HEK293 (cell line): ENCODE measurements at regions not wholly inside any gene's neighbourhood (a gene's known extent, or its start where the extent isn't known, plus 50 kb on each side); places are given as distances from the start of the nearest gene placed in this dataset.

Source experiments
- CTCF ChIA-PET: fragments of 350-600 bp; formaldehyde crosslinking; extraction: SDS; loops from one replicate; lab custom pipeline; 2021; ENCODE audit warnings: antibody characterized with exemption; lab: Yijun Ruan, JAX
- POLR2A ChIA-PET: fragments of 300-600 bp; formaldehyde crosslinking; extraction: SDS; loops from one replicate; lab custom pipeline; 2020; ENCODE audit warnings: antibody characterized with exemption, inconsistent platforms; lab: Yijun Ruan, JAX
- H3K27ac ChIP-seq: fragments of 200-500 bp; sonication (Bioruptor generic); 2 replicates; pipeline ENCODE4 v1.5.1; 2014; ENCODE audit warnings: low read depth, low read length, control low read depth, inconsistent platforms; ENCODE audit errors: extremely low read depth
- H3K36me3 ChIP-seq, 2 experiments: fragments of 200-500 bp in 1 of 2; sonication (Bioruptor generic) in 1 of 2; 1 replicate in 1 of 2; 2 replicates in 1 of 2; pipeline ENCODE4 v1.5.1; 2014 to 2017; ENCODE audit warnings: inconsistent platforms in 2 of 2, low read length in 2 of 2; ENCODE audit not compliant: control insufficient read depth in 2 of 2, insufficient read depth in 1 of 2
- H3K4me1 ChIP-seq: fragments of 200-500 bp; sonication (Bioruptor generic); 2 replicates; pipeline ENCODE4 v1.5.1; 2014; ENCODE audit warnings: mild to moderate bottlenecking, low read length, inconsistent platforms; ENCODE audit not compliant: control insufficient read depth, insufficient read depth
- H3K4me3 ChIP-seq: 2 replicates; pipeline ENCODE4 v1.5.1; 2011; ENCODE audit warnings: low read depth, mild to moderate bottlenecking, control low read depth, low read length, moderate library complexity
- H3K9me3 ChIP-seq: fragments of 200-500 bp; sonication (Bioruptor generic); 2 replicates; pipeline ENCODE4 v1.5.1; 2014; ENCODE audit warnings: low read depth, low read length, inconsistent platforms; ENCODE audit not compliant: control insufficient read depth, insufficient read depth
- EGR2 ChIP-seq: fragments of 450-650 bp; formaldehyde crosslinking; IDR thresholded peaks from 2 replicates; pipeline ENCODE4 v1.5.1; 2016; ENCODE audit warnings: low read depth, missing biosample characterization, missing genetic modification characterization
- ELK4 ChIP-seq: IDR thresholded peaks from 2 replicates; pipeline ENCODE4 v1.6.1; 2011; ENCODE audit warnings: mild to moderate bottlenecking, low read depth, low read length, borderline replicate concordance
- GFI1B ChIP-seq: fragments of 450-650 bp; formaldehyde crosslinking; IDR thresholded peaks from 2 replicates; pipeline ENCODE4 v1.5.1; 2016; ENCODE audit warnings: missing biosample characterization, missing genetic modification characterization
- GLIS2 ChIP-seq: fragments of 450-650 bp; formaldehyde crosslinking; IDR thresholded peaks from 2 replicates; pipeline ENCODE4 v1.5.1; 2016; ENCODE audit warnings: missing biosample characterization, missing genetic modification characterization
- HIC1 ChIP-seq: fragments of 450-650 bp; formaldehyde crosslinking; IDR thresholded peaks from 2 replicates; pipeline ENCODE4 v1.5.1; 2016; ENCODE audit warnings: missing biosample characterization, missing genetic modification characterization
- KLF8 ChIP-seq: fragments of 450-650 bp; formaldehyde crosslinking; IDR thresholded peaks from 2 replicates; pipeline ENCODE4 v1.5.1; 2016; ENCODE audit warnings: missing biosample characterization, missing genetic modification characterization
- ZBTB20 ChIP-seq: fragments of 450-650 bp; formaldehyde crosslinking; IDR thresholded peaks from 2 replicates; pipeline ENCODE4 v1.5.1; 2016; ENCODE audit warnings: missing biosample characterization, missing genetic modification characterization
- ZBTB49 ChIP-seq: fragments of 450-650 bp; formaldehyde crosslinking; IDR thresholded peaks from 2 replicates; pipeline ENCODE4 v1.5.1; 2016; ENCODE audit warnings: missing biosample characterization, missing genetic modification characterization, low read depth
- ZFP41 ChIP-seq: fragments of 450-650 bp; formaldehyde crosslinking; IDR thresholded peaks from 2 replicates; pipeline ENCODE4 v1.5.1; 2016; ENCODE audit warnings: missing biosample characterization, missing genetic modification characterization, borderline replicate concordance
- ZNF148 ChIP-seq: fragments of 450-650 bp; formaldehyde crosslinking; IDR thresholded peaks from 2 replicates; pipeline ENCODE4 v1.5.0; 2017; ENCODE audit warnings: missing biosample characterization, missing genetic modification characterization, borderline replicate concordance
- ZNF155 ChIP-seq: fragments of 450-650 bp; formaldehyde crosslinking; IDR thresholded peaks from 2 replicates; pipeline ENCODE4 v1.5.1; 2016; ENCODE audit warnings: missing biosample characterization, missing genetic modification characterization
- ZNF157 ChIP-seq: fragments of 450-650 bp; formaldehyde crosslinking; IDR thresholded peaks from 2 replicates; pipeline ENCODE4 v1.5.1; 2016; ENCODE audit warnings: missing biosample characterization, missing genetic modification characterization
- ZNF16 ChIP-seq: fragments of 450-650 bp; formaldehyde crosslinking; IDR thresholded peaks from 2 replicates; pipeline ENCODE4 v1.5.1; 2016; ENCODE audit warnings: low read depth, missing biosample characterization, missing genetic modification characterization
- ZNF174 ChIP-seq: fragments of 450-650 bp; formaldehyde crosslinking; IDR thresholded peaks from 2 replicates; pipeline ENCODE4 v1.5.0; 2017; ENCODE audit warnings: missing biosample characterization, mild to moderate bottlenecking, missing genetic modification characterization
- ZNF221 ChIP-seq: fragments of 450-650 bp; formaldehyde crosslinking; IDR thresholded peaks from 2 replicates; pipeline ENCODE4 v1.5.1; 2017; ENCODE audit warnings: missing biosample characterization, missing genetic modification characterization, borderline replicate concordance
- ZNF26 ChIP-seq: fragments of 450-650 bp; formaldehyde crosslinking; IDR thresholded peaks from 2 replicates; pipeline ENCODE4 v1.5.1; 2016; ENCODE audit warnings: missing biosample characterization, missing genetic modification characterization
- ZNF266 ChIP-seq: fragments of 450-650 bp; formaldehyde crosslinking; IDR thresholded peaks from 2 replicates; pipeline ENCODE4 v1.5.1; 2016; ENCODE audit warnings: missing biosample characterization, missing genetic modification characterization, low read depth
- ZNF335 ChIP-seq: fragments of 450-650 bp; formaldehyde crosslinking; conservative IDR thresholded peaks from 2 replicates; pipeline ENCODE4 v1.5.1; 2016; ENCODE audit warnings: missing biosample characterization, missing genetic modification characterization
- ZNF394 ChIP-seq: fragments of 450-650 bp; formaldehyde crosslinking; IDR thresholded peaks from 2 replicates; pipeline ENCODE4 v1.5.1; 2016; ENCODE audit warnings: missing biosample characterization, missing genetic modification characterization, mild to moderate bottlenecking, moderate library complexity, borderline replicate concordance
- ZNF449 ChIP-seq: fragments of 450-650 bp; formaldehyde crosslinking; IDR thresholded peaks from 2 replicates; pipeline ENCODE4 v1.5.1; 2017; ENCODE audit warnings: missing biosample characterization, mild to moderate bottlenecking, missing genetic modification characterization, moderate library complexity
- ZNF530 ChIP-seq: fragments of 450-650 bp; formaldehyde crosslinking; IDR thresholded peaks from 2 replicates; pipeline ENCODE4 v1.5.1; 2016; ENCODE audit warnings: low read depth, missing biosample characterization, missing genetic modification characterization
- ZNF624 ChIP-seq: fragments of 450-650 bp; formaldehyde crosslinking; IDR thresholded peaks from 2 replicates; pipeline ENCODE4 v1.5.1; 2017; ENCODE audit warnings: missing biosample characterization, missing genetic modification characterization
- ZNF654 ChIP-seq: fragments of 450-650 bp; formaldehyde crosslinking; IDR thresholded peaks from 2 replicates; pipeline ENCODE4 v1.5.1; 2016; ENCODE audit warnings: low read depth, missing biosample characterization, missing genetic modification characterization
- ZNF664 ChIP-seq: fragments of 450-650 bp; formaldehyde crosslinking; IDR thresholded peaks from 2 replicates; pipeline ENCODE4 v1.5.1; 2016; ENCODE audit warnings: missing biosample characterization, missing genetic modification characterization

- ChIA-PET POLR2A (no interaction called here), CTCF (no interaction called here)
- Histone ChIP-seq H3K36me3 (no peaks in the 10 kb centered on the region), H3K27ac (no peak overlapping the region), H3K4me1 (no peaks in the 10 kb centered on the region), H3K9me3 (no peaks in the 10 kb centered on the region), H3K4me3 (no peak overlapping the region)
- TF ChIP-seq EGR2 (tag by site-specific recombination) (no peak), HIC1 (tag by site-specific recombination) (no peak), GLIS2 (tag by site-specific recombination) (no peak), GFI1B (tag by site-specific recombination) (no peak), ELK4 (no peak), ZNF530 (tag by site-specific recombination) (no peak), ZNF26 (tag by site-specific recombination) (no peak), KLF8 (tag by site-specific recombination) (no peak), ZNF335 (tag by site-specific recombination) (no peak), ZNF16 (tag by site-specific recombination) (no peak), ZBTB49 (tag by site-specific recombination) (no peak), ZNF174 (tag by site-specific recombination) (no peak), ZNF654 (tag by site-specific recombination) (no peak), ZNF624 (tag by site-specific recombination) (no peak), ZBTB20 (no peak)
These were observed 577.4 kb downstream of the CPS1 start for GRCh38 chr2:211133766-211134165.

GRCh38 chr2:211138551-211138950, 582.2 kb downstream of the CPS1 start:
- no peaks in the 10 kb centered on the region for H3K36me3 ChIP-seq
- ChIA-PET POLR2A (no interaction called here), CTCF (interaction anchor here (0.6 kb wide), 1 partner anchor 12 kb away, joined by 4 read pairs; no protein-coding TSS in a partner anchor)
- H3K4me3 ChIP-seq, result no peak overlapping the region
- no peaks in the 10 kb centered on the region for H3K4me1 ChIP-seq
- no peaks in the 10 kb centered on the region for H3K9me3 ChIP-seq
- no peak overlapping the region for H3K27ac ChIP-seq
- TF ChIP-seq ZNF148 (tag by site-specific recombination) (no peak), ZNF266 (tag by site-specific recombination) (no peak), ZNF664 (tag by site-specific recombination) (no peak), ZNF157 (tag by site-specific recombination) (no peak), ZNF221 (tag by site-specific recombination) (no peak), ZNF155 (tag by site-specific recombination) (no peak), ZFP41 (tag by site-specific recombination) (no peak), ZNF394 (tag by site-specific recombination) (no peak), ZNF449 (tag by site-specific recombination) (no peak)
